ENCODE measurements at regions not wholly inside any gene's neighbourhood (a gene's known extent, or its start where the extent isn't known, plus 50 kb on each side); places are given as distances from the start of the nearest gene placed in this dataset.

DNA sequence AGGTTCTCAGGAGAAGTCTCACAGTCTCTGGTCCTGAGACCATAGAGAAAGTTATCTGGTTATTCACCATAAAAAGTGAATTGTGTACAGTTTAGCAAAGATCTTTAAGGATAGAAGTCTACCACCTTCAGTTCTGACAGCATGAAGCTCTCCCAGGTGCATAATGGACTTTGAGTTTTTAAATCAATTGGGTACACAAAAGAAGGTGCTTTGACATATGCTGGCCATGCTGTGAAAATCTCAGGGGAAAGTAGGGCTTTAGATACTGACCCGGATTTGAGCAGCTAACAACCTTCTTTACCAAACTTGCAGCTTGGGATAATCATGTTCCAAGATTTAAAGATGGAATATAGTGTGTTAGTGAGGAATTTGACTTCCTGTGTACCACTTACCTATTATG is 264.2 kb downstream of the ZSWIM6 start:
- DNase-seq (ENCODE audit: low read depth, low spot score) = no peak

DNA sequence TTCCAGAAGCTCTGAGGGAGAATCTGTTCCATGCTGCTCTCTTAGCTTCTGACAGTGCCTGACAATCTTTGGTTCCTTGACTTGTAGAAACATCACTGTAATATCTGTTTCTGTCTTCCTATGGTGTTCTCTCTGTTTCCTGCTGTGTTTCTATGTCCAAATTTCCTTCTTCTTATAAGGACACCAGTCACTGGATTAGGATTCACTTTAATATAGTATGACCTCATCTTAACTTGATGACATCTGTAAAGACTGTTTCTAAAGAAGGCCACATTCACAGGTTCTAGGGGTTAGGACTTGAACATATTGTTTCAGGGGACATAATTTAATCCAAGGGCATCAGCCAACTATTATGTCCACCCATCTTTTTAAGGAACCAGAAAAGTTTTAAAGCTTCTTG is 265.6 kb downstream of the ZSWIM6 start:
- no peak for DNase-seq (ENCODE audit: low read depth, low spot score)

DNA sequence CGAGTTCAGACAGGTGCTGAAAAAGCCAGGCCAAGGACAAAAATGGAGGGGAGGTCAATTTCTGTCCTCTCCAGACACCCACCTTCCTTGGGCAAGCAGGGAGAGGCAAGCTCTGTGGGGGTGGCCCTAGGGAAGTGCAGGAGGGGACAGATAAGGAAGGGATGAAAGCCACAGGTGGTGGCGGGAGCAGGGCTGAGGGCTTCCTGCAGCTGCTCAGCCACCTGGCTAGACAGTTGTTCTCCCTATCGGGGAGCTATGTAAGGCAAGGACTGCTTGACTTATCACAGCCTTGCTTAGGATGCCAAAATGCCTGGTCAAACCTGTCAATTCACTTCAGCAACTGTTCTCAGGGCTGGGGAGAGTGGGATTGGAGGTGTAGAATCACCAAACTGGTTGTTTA is 266.1 kb downstream of the ZSWIM6 start:
- DNase-seq (ENCODE audit: low read depth, low spot score) = no peak

DNA sequence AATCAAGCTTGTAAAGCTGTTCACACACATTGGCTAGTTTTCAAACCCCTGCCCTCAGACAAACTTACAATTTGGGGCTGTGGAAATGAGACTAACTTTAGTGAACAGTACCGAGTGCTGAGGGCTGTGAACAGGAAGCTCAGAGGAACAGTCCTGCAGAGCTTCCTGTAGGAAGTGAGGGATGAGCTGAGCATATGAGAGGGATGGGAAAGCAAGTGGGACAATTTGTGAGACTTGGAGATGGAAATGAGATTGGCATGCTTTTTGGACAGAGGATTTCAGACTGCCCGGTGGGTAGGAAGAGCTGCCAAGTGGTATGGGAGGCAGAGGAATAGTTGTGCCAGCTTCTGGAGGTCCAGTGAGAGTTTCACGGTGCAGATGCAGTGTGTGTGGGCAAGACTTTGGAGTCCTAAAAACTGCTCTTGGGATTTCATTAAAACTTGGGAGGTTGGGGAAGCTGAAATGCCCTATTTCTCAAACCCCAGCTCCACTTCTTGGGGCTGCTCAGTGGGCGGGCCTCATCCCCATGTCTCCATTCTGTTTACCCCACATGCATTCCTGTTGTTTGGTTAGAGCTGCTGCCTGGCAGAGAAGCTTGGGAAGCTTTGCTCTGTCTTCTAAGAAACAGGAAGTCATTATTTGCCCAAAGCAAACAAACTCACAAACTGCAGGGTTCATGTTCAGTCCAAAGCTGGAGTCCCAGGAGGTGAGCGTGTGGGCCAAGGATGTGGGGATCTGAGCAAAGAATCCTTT is 267.5 kb downstream of the ZSWIM6 start:
- DNase-seq (ENCODE audit: low read depth, low spot score) = peak; percentile 53

DNA sequence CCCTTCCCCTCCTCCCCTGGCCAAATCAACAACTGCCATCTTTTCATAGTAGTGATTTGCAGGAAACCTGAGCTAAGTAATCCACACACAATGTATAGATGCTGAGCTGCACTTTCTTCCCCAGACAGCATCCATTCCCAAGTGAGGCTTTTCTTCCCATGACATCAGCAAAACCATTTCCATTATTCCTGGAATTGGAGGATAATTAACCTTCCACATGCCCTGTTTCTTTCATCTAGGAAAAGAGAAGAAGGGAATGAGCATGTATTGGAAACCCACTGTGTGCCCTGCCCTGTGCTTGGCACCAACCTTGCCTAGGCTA is 268.0 kb downstream of the ZSWIM6 start:
- no peak for DNase-seq (ENCODE audit: low read depth, low spot score)

DNA sequence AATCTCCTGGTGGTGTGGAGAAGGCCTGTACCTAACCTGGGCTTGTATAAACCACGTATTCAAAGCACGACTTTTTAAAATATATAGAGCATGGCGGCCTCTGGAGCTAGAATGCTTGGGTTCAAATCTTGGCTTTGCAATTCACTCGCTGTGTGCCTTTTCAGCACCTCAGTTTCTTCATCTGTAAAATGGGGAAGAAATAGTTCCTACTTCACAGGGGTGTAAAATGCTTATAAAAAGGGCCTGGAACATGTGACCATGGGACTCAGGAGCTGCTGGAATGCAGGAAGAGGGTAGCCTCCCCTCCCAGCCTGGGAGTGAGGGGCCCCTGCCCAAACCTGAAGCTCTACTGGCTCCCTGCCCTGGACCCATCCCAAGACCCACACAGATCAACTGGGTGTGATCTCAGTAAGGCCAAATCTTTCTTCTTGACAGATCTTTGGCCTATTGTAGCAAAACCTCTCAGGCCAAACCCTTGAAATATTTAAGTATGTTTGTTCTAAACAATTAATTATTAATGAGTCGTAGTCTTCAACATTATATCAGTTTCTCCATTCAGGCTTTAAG is 269.0 kb downstream of the ZSWIM6 start:
- DNase-seq (ENCODE audit: low read depth, low spot score) = peak; percentile 58

DNA sequence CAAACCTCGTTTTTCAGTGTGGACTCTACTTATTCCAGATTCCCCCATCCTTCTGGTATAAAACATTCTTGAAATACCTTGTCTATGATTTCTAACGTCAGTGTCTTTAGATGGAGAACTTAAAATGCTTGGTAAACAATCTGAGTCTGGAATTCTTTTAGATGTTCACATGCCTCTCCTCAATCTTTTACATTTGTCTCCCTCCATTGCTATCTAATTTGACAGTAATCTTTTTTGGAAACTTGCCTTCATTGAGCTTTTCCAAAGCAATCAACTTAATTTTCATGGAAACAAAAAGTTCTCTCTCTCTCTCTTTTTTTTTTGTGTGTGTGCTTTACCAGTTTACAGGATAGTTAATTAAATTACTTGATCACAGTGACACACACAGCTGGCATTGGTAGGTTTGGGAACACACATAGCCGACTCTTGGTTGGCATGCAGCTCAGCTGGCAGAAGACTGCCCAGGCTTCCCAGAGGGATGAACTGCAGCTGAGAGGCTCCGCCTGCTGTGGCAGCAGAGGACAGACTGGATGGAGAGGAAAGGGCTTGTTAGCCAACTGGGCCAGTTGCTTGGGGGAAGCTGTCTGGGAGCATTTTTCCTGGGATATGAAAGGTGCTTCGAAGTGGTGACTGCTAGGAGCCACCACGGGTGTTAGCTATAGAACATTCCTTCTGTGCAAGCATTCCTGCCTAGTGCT is 271.3 kb downstream of the ZSWIM6 start:
- DNase-seq (ENCODE audit: low read depth, low spot score) = peak; percentile 62

DNA sequence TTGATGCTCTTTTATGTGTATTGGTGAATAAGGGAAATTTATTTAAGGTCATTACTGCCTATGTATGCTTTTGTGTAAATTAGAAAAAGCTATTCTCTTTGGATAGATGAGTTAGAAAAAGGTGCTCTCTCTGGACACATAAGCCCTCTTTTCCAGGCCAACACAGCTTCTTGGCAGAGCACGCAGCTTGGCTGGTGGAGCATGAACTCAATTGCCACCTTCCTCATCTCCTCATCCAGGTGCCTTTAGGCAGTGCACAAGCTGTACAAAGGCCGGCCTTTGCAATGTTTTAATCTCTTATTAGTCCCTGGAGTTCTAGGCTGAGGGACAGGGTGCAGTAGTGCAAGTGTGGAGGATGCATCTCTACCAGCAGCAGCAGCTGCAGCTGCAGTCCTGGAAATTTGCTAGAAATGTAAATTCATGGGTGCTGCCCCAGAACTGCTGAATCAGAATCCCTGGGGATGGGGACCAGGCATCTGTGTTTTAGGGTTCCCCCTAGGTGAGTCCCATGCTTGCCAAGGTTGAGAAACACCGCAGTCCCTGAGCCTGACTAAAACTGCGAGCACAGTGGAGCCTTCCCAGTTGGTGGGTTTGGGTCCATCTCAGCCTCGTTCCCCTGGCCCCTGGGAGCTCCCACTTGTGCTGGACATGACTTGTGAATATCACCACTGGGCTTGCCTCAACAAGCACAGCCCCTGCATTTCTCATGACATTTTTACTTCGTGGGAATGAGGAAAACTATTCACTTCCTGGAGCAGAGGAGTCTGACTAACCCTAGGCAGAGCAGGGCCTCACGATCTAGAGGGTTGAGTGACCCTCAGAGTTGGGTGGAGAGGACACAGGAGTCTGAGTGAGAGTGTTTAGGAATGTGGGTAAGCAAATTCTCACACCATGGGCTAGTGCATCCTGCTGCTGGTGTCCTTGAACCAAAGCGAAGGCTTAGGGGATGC is 272.3 kb downstream of the ZSWIM6 start:
- DNase-seq (ENCODE audit: low read depth, low spot score) = no peak

DNA sequence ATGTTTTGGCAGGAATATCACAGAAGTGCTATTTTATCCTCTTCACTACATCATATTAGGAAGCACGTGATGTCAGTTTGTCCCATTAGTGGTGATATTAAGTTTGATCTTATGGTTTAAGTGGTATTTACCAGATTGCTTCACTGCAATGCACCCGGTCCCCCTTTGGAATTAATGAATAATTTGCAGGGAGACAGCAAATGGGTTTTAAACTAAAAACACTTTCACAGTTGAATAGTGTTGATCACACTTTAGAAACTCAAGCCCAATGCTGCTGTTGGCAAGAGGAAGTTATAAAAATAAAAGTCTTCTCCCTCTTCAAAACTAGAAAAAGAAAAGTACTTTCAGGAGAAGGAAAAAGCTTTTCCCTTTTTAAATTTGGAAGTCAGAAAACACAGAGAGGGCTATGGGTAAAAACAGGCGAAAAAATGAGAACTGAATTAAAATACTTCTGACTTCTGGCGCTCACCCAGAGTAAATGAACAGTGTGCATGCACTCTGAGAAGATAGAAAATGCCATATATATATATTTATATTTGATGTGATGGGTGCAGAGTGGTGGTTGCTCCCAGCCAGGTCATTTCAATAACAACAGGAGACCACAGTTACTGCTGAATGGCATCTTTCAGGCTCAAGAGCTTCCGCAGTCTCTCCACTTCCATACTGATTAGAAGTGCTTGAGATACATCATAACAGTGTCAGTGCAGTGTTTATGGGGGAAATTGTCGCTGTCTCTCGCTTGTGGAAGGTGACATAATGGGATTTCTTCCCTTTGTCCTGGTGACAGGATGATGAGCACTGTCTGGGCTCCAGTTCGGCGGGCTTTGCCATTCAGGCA is 278.0 kb downstream of the ZSWIM6 start:
- no peak for DNase-seq (ENCODE audit: low read depth, low spot score)

DNA sequence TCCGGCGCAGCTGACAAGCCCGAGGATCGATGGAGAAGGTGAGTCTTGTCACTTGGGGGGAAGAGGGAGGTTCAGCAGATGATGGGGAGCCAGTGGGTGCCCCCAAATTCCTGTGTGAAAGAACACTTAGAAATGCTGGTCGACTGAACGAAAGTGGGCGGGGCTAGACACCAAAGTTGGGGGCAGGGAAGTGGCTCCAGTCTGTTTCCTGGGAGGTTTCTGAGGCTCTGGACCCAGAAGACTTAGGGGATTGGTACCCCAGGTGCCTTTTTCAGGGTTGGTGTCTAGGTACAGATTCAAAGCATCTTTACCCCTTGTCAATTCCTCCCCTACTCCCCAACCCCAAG is 278.6 kb downstream of the ZSWIM6 start:
- DNase-seq (ENCODE audit: low read depth, low spot score) = no peak

DNA sequence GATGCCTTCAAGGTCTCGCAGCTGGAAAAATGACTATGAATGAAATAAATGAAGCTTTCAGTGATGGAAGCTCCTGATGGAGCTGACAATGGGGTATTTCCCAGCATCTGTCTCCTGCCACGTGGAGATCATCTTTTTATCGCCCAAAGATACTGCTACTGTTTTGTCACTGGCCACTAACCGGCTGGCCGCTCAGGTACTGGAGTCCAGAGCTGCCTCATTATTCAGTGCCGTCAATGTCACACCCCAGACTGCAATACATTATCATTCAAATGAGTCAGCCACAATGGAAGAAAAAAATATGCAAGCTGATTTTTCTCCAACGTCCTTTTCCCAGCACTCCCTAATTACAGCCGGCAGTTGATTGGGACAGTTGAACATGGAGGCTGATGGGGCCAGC is 280.4 kb downstream of the ZSWIM6 start:
- DNase-seq (ENCODE audit: low read depth, low spot score) = peak; percentile 36

DNA sequence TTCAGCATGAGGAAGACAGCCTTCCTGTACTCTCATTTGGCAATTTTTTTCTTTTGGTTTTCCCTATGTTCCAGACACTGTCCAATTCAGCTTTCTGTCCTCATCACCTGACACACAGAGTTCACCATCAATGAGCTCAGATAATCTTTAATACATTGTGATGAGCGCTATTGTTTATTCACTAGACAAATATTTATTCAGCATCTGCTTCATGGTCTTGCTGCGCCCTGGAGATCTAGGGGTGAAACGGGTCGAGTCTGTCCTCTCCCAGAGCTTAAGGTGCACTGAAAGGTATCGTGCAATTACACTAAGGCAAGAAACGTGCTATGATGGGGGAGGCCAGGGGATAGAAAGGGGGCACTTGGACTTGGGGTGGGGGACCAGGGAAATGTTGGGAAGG is 281.6 kb downstream of the ZSWIM6 start:
- no peak for DNase-seq (ENCODE audit: low read depth, low spot score)

DNA sequence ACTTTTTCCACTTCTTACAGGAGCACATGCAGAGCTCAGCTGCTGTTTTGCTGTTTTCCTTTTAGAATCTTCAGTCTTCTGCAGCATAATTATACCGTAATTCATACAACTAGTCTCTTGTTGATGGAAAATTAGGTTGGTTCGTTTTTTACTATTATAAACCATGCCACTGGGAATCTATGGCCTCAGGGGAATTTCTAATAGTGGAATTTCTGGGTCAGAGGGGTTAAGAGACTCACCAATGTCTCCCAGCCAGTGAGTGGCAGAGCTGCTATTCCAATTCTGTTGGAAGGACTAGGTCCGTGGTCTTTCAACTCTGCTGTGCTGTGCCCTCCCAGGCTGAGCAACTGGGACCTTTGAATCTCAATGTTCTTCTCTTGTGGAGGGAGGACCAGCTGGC is 282.5 kb downstream of the ZSWIM6 start:
- DNase-seq (ENCODE audit: low read depth, low spot score) = no peak

DNA sequence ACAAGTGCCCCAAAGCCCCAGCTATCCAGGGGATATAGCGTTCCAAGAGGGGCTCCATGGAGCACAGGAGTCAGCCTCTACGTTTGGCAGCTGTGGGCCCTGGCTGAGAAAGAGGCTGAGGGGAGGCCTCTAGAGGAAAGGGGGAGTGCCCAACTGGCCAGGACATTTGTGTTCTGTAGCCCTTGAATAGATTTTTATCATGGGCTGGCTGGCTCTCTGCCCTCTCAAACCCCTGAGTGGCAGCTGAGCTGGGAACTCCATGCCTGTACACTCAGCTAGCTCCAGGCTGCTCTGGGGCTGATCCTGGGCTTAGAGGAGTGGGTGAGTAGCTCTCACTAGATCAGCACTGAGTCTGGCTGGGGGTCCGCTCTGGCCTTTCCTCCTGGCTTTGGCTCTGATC is 285.0 kb downstream of the ZSWIM6 start:
- DNase-seq (ENCODE audit: low read depth, low spot score) = peak; percentile 50

DNA sequence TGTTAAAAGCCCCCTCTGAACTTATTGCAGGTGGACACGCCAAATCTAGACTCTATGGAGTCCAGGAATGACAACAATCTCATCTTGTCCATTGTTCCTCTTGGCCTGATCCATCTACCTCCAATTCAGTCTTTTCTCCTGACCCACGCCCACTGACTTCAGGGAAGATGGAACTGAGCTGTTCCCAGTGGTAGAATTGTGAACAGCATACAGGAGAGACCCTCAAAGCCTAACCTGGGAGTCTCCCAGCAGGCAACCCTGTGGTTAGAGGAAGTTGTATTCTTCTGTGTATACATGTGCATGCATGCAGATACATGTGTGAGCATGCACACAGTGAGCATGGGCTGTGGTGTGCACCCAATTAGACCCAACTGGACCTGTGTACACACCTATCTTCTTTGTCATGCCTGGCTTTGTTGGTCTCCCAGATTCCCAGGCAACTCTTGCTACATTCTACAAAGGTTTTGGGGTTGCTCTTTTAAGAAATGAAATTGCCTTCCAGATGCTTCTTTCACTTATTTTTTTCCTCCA is 286.0 kb downstream of the ZSWIM6 start:
- no peak for DNase-seq (ENCODE audit: low read depth, low spot score)

DNA sequence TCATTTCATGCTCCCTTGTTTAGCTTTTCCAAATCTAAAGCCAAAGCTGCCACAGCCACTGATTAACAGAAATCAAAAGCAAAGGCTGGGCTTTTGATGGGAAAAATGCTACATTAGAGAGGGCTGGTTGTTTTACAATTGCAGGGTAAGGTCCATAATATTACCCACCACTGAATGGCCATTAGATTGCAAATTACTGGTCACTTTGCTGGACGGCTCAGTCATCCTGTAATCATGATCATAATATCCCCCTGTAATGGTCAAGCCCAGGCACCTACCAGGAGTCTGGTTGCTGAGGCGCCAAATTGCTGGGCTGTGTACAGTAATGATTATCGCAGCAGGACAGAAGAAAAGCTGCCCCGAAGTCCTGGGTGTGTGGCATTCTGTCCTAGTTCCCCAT is 286.5 kb downstream of the ZSWIM6 start:
- no peak for DNase-seq (ENCODE audit: low read depth, low spot score)

DNA sequence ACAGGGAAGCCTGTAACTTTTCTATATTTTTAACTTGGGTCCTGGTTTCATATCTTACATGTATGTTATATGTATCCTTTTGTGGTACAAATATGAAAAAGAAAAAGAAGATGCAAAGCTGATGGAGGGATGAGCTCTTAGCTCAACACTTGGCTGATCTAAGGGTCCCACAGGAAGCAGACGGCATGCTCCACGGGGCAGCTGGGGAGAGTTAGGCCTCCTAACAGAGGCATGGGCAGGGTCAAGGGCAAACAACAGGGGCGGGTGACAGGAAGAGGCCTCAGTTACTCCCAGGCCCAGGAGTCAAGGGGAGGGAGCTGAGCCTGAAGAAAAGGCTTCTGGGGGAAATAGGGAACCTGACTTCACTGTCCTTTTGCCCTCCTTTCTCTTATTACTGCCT is 287.2 kb downstream of the ZSWIM6 start:
- no peak for DNase-seq (ENCODE audit: low read depth, low spot score)

DNA sequence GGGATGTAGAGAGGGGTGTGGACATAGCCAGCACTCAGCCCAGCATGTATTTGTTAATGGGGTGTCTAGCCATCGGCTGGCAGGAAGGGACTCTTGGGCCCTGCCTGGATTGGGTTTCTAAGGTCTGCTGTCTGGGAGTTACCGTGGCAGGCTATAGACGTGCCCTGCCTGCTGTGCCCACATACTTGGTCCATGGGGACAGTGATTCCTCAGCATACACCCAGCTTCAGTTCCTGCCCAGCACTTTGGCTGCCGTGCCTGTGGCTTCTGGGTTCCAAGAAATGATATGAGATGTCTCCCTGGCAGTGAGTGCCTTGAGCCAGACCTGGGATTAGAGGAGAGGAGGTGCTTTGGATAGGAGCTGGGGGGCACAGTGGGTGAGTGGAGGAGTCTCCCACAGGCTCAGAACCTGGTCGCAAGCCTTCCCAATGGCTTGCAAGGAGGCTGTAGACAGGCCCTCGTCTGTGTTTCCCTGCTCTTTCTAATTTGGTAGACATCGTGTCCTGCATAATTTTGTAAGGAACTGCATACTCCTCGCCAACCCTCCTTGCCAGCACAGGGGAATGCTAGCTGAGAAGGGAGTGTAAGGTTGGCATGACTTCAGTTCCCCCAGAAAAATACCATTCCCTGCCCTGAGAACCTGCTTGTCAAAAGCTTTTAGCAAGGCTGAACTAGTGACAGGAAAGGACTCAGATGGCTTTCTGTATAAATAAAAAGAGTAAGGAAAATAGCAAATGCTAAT is 287.9 kb downstream of the ZSWIM6 start:
- peak; percentile 39 for DNase-seq (ENCODE audit: low read depth, low spot score)

DNA sequence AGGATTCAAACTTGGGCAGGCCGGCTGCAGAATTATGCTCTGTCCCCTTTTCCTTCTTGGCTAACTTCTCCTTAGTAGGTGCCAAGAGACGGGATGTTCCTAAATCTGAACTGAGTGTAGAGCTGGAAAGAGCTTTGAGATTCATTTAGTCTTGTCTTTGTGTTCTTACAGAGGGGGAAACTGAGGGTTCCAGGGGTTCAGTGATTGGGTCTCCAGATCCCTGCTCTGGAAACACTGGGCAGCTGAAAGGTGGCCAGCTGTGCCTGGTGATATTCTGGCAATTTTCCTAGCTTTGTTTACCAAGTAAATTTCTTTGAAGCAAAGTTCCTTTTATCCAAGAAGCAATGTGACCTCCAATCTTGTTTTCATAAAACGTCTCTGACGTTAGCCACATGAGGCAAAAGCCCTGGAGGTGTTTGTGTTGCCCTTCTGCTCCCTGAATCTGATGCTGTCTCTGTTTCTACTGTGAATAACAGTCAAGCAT is 288.7 kb downstream of the ZSWIM6 start:
- DNase-seq (ENCODE audit: low read depth, low spot score) = no peak

DNA sequence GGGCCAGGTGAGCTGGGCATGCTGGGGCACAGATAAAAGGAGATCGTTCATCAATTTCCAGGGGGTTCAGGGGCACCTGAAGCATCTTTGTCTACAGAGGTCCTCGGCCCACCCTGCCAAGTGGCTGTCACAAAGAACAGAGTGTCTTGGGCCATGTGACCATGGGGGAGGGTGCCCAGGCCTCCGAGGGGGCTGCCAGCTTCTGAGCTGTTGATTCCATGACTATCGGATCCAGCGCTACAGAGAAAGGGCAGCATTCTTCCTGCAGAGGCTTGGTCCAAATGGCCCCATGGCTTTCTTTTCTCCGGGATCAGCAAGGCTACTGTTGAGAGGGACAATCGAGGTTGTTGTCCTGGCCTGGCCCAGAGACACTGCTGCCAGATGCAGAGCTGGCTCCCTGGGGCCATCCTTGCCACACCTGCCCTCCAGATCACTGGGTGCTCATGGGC is 289.2 kb downstream of the ZSWIM6 start:
- no peak for DNase-seq (ENCODE audit: low read depth, low spot score)

Data from astrocyte of the hippocampus (primary cell).